ENCODE measurements at regions not wholly inside any gene's neighbourhood (a gene's known extent, or its start where the extent isn't known, plus 50 kb on each side); places are given as distances from the start of the nearest gene placed in this dataset.

DNA sequence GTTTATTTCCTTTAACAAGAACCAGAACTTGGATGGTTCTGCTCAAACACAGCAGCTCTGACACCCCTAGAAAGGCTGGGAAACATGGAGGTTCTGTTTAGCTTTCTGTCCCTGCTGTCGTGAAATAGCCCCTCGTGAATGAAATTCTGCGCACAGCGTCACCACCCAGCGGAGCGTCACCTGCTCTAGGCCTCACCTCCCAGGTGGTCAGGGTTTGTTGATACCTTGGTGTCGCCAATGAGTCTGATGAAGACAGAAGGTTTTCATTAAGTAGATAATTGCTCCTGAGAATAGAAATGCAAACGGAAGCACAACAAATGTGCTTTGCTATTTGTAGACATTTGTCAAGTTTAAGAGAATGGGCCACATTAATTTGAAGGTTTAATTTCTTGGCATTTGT, 135.1 kb downstream of the EDN3 start:
- H3K4me3 ChIP-seq (ENCODE audit: insufficient read depth, low read length, poor library complexity, severe bottlenecking), result no peak overlapping the region
- no peaks in the 10 kb centered on the region for H3F3A ChIP-seq (ENCODE audit: insufficient read depth)
- H3K4me2 ChIP-seq (ENCODE audit: low read depth, low read length, poor library complexity, severe bottlenecking), result no peak overlapping the region
- TF ChIP-seq, protein P1, sequence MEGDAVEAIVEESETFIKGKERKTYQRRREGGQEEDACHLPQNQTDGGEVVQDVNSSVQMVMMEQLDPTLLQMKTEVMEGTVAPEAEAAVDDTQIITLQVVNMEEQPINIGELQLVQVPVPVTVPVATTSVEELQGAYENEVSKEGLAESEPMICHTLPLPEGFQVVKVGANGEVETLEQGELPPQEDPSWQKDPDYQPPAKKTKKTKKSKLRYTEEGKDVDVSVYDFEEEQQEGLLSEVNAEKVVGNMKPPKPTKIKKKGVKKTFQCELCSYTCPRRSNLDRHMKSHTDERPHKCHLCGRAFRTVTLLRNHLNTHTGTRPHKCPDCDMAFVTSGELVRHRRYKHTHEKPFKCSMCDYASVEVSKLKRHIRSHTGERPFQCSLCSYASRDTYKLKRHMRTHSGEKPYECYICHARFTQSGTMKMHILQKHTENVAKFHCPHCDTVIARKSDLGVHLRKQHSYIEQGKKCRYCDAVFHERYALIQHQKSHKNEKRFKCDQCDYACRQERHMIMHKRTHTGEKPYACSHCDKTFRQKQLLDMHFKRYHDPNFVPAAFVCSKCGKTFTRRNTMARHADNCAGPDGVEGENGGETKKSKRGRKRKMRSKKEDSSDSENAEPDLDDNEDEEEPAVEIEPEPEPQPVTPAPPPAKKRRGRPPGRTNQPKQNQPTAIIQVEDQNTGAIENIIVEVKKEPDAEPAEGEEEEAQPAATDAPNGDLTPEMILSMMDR (IDR thresholded peaks at IDR 0.05; ENCODE audit: insufficient read depth, low read length, poor library complexity, severe bottlenecking), result no peak
- no peak for TF ChIP-seq EZH2phosphoT487 (conservative IDR thresholded peaks at IDR 0.05; ENCODE audit: low read length)
- no peaks in the 10 kb centered on the region for H3K36me3 ChIP-seq (ENCODE audit: low read length)
- H2AFZ ChIP-seq (ENCODE audit: low read depth, low read length, severe bottlenecking), result no peak overlapping the region
- H3K79me2 ChIP-seq (ENCODE audit: insufficient read depth, low read length), result no peaks in the 10 kb centered on the region
- no peaks in the 10 kb centered on the region for H4K20me1 ChIP-seq (ENCODE audit: low read depth, low read length)
- no peaks in the 10 kb centered on the region for H3K9me3 ChIP-seq (ENCODE audit: insufficient read depth, low read length)
- H3K27ac ChIP-seq (ENCODE audit: low read depth, low read length), result no peak overlapping the region
- no peaks in the 10 kb centered on the region for H3K9me2 ChIP-seq (replicated peaks; ENCODE audit: insufficient read depth, low read length)
- no peaks in the 10 kb centered on the region for H3K27me3 ChIP-seq (ENCODE audit: low read length)
- H3K9ac ChIP-seq (ENCODE audit: low read length), result no peak overlapping the region

GRCh38 chr20:59437601-59438031, 137.2 kb downstream of the EDN3 start:
- TF ChIP-seq, protein P1 (IDR thresholded peaks at IDR 0.05; ENCODE audit: insufficient read depth, low read length, poor library complexity, severe bottlenecking), result no peak
- TF ChIP-seq EZH2phosphoT487 (conservative IDR thresholded peaks at IDR 0.05; ENCODE audit: low read length), result no peak
- no peaks in the 10 kb centered on the region for H4K20me1 ChIP-seq (ENCODE audit: low read depth, low read length)
- no peak overlapping the region for H3K27ac ChIP-seq (ENCODE audit: low read depth, low read length)
- H3K79me2 ChIP-seq (ENCODE audit: insufficient read depth, low read length), result no peaks in the 10 kb centered on the region
- H3K9ac ChIP-seq (ENCODE audit: low read length), result no peak overlapping the region
- no peak overlapping the region for H3K4me3 ChIP-seq (ENCODE audit: insufficient read depth, low read length, poor library complexity, severe bottlenecking)
- no peaks in the 10 kb centered on the region for H3K9me3 ChIP-seq (ENCODE audit: insufficient read depth, low read length)
- no peaks in the 10 kb centered on the region for H3K9me2 ChIP-seq (replicated peaks; ENCODE audit: insufficient read depth, low read length)
- no peak overlapping the region for H2AFZ ChIP-seq (ENCODE audit: low read depth, low read length, severe bottlenecking)
- no peaks in the 10 kb centered on the region for H3F3A ChIP-seq (ENCODE audit: insufficient read depth)
- H3K36me3 ChIP-seq (ENCODE audit: low read length), result no peaks in the 10 kb centered on the region
- H3K27me3 ChIP-seq (ENCODE audit: low read length), result no peaks in the 10 kb centered on the region
- H3K4me2 ChIP-seq (ENCODE audit: low read depth, low read length, poor library complexity, severe bottlenecking), result no peak overlapping the region

GRCh38 chr20:59438201-59438600, 137.8 kb downstream of the EDN3 start:
- Histone ChIP-seq H4K20me1 (ENCODE audit: low read depth, low read length) (no peaks in the 10 kb centered on the region), H3K4me2 (ENCODE audit: low read depth, low read length, poor library complexity, severe bottlenecking) (no peak overlapping the region), H2AFZ (ENCODE audit: low read depth, low read length, severe bottlenecking) (no peak overlapping the region), H3K27ac (ENCODE audit: low read depth, low read length) (no peak overlapping the region), H3K9me2 (replicated peaks; ENCODE audit: insufficient read depth, low read length) (no peaks in the 10 kb centered on the region), H3K79me2 (ENCODE audit: insufficient read depth, low read length) (no peaks in the 10 kb centered on the region), H3K9ac (ENCODE audit: low read length) (no peak overlapping the region), H3K27me3 (ENCODE audit: low read length) (no peaks in the 10 kb centered on the region), H3K4me3 (ENCODE audit: insufficient read depth, low read length, poor library complexity, severe bottlenecking) (no peak overlapping the region), H3K36me3 (ENCODE audit: low read length) (no peaks in the 10 kb centered on the region), H3K9me3 (ENCODE audit: insufficient read depth, low read length) (no peaks in the 10 kb centered on the region), H3F3A (ENCODE audit: insufficient read depth) (no peaks in the 10 kb centered on the region)
- TF ChIP-seq EZH2phosphoT487 (conservative IDR thresholded peaks at IDR 0.05; ENCODE audit: low read length), result no peak
- TF ChIP-seq, protein P1 (IDR thresholded peaks at IDR 0.05; ENCODE audit: insufficient read depth, low read length, poor library complexity, severe bottlenecking), result no peak

Data from SU-DHL-6 (cell line).